Endothelial cell of umbilical vein (primary cell): ENCODE measurements at regions not wholly inside any gene's neighbourhood (a gene's known extent, or its start where the extent isn't known, plus 50 kb on each side); places are given as distances from the start of the nearest gene placed in this dataset.

Experiments used
- BruUV-seq: library from RNA; stranded (reverse); fragments of 400-500 nt; replicated peaks from 2 replicates; lab custom pipeline; 2021; lab: Mats Ljungman, UMichigan
- CTCF ChIA-PET: fragments of 300-600, 350-600 bp; sonication (Branson Sonifier 250); formaldehyde crosslinking; loops from one replicate; lab custom pipeline; 2021; ENCODE audit warnings: antibody characterized with exemption, inconsistent platforms; lab: Charles Lee
- POLR2A ChIA-PET: fragments of 300-600, 350-600 bp; sonication (Branson Sonifier 250); formaldehyde crosslinking; loops from one replicate; lab custom pipeline; 2021; ENCODE audit warnings: antibody characterized with exemption, inconsistent platforms; lab: Charles Lee
- DNase-seq: peaks from one replicate; pipeline ENCODE4 v3.0.0-alpha.2; 2011; ENCODE audit warnings: low read depth, low spot score
- FAIRE-seq: peaks from 2 replicates; lab custom pipeline; 2011; peaks lifted over from hg19 to GRCh38; lab: Jason Lieb, UNC
- H2AFZ ChIP-seq: 2 replicates; pipeline ENCODE4 v1.6.0; 2012; ENCODE audit warnings: low read depth, low read length, control low read depth, inconsistent platforms
- H3K27ac ChIP-seq: 2 replicates; pipeline ENCODE4 v1.5.1; 2011; ENCODE audit warnings: low read depth, mild to moderate bottlenecking, control low read depth, low read length, moderate library complexity; ENCODE audit not compliant: insufficient read depth
- H3K27me3 ChIP-seq, 2 experiments: 2 replicates each; pipeline versions ENCODE4 v1.6.0 to v1.6.1; 2011; ENCODE audit warnings: low read length in 2 of 2, mixed read lengths in 1 of 2; ENCODE audit not compliant: control insufficient read depth in 2 of 2, insufficient read depth in 2 of 2
- H3K36me3 ChIP-seq, 2 experiments: 2 replicates in 1 of 2; 3 replicates in 1 of 2; pipeline ENCODE4 v1.5.1; 2011; ENCODE audit warnings: low read length in 2 of 2, mild to moderate bottlenecking in 1 of 2, moderate library complexity in 1 of 2; ENCODE audit not compliant: control insufficient read depth in 2 of 2, insufficient read depth in 2 of 2; ENCODE audit errors: extremely low read depth in 1 of 2
- H3K4me1 ChIP-seq: 3 replicates; pipeline ENCODE4 v1.5.1; 2011; ENCODE audit warnings: mild to moderate bottlenecking, low read length; ENCODE audit not compliant: control insufficient read depth, insufficient read depth; ENCODE audit errors: extremely low read depth
- H3K4me2 ChIP-seq: 2 replicates; pipeline ENCODE4 v1.6.1; 2011; ENCODE audit warnings: low read length, control low read depth, mixed read lengths; ENCODE audit not compliant: insufficient read depth
- H3K4me3 ChIP-seq, 3 experiments: fragments of 200-600 bp in 1 of 3; sonication (generic), shearing (Covaris generic) in 1 of 3; replicated peaks in 1 of 3; 2 replicates each; pipeline ENCODE4 v1.5.1; 2011 to 2016; ENCODE audit warnings: control low read depth in 3 of 3, low read length in 3 of 3, mild to moderate bottlenecking in 2 of 3, inconsistent platforms in 1 of 3, low read depth in 1 of 3, moderate library complexity in 1 of 3; ENCODE audit not compliant: insufficient read depth in 1 of 3
- H3K79me2 ChIP-seq: 2 replicates; pipeline ENCODE4 v1.6.0; 2012; ENCODE audit warnings: low read length, inconsistent platforms; ENCODE audit not compliant: control insufficient read depth, insufficient read depth
- H3K9ac ChIP-seq: replicated peaks from 2 replicates; pipeline ENCODE3; 2011; ENCODE audit warnings: low read length, control low read depth; ENCODE audit not compliant: insufficient read depth; ENCODE audit errors: extremely low read depth
- H3K9me1 ChIP-seq: replicated peaks from 3 replicates; pipeline ENCODE4 v1.6.0; 2011; ENCODE audit warnings: mild to moderate bottlenecking, low read length; ENCODE audit not compliant: control insufficient read depth, insufficient read depth; ENCODE audit errors: extremely low read depth
- H3K9me3 ChIP-seq: replicated peaks from 2 replicates; pipeline ENCODE4 v1.5.1; 2012; ENCODE audit warnings: low read length, inconsistent platforms; ENCODE audit not compliant: control insufficient read depth, insufficient read depth
- H4K20me1 ChIP-seq: replicated peaks from 2 replicates; pipeline ENCODE3; 2011; ENCODE audit warnings: mild to moderate bottlenecking, low read length; ENCODE audit not compliant: control insufficient read depth, insufficient read depth; ENCODE audit errors: extremely low read depth
- CTCF ChIP-seq, 2 donors: IDR thresholded peaks; 1 replicate in 1 of 2; 2 replicates in 1 of 2; pipeline ENCODE4 v1.5.1; 2011; ENCODE audit warnings: low read length in 2 of 2, mild to moderate bottlenecking in 2 of 2, moderate library complexity in 2 of 2, control low read depth in 1 of 2, inconsistent platforms in 1 of 2, low read depth in 1 of 2; ENCODE audit not compliant: insufficient read depth in 1 of 2; ENCODE audit errors: extremely low read depth in 1 of 2
- EZH2 ChIP-seq: IDR thresholded peaks from 2 replicates; pipeline ENCODE4 v1.6.1; 2012; ENCODE audit warnings: borderline replicate concordance, low read depth, mild to moderate bottlenecking, moderate library complexity, low read length, inconsistent platforms; ENCODE audit not compliant: severe bottlenecking
- FOS ChIP-seq: IDR thresholded peaks from 2 replicates; pipeline ENCODE4 v1.6.1; 2011; ENCODE audit warnings: mild to moderate bottlenecking, low read length, moderate library complexity, borderline replicate concordance; ENCODE audit not compliant: insufficient read depth
- GATA2 ChIP-seq: IDR thresholded peaks from 2 replicates; pipeline ENCODE4 v1.7.0; 2011; ENCODE audit warnings: low read depth, mild to moderate bottlenecking, moderate library complexity, mixed read lengths, low read length; ENCODE audit not compliant: insufficient read length, insufficient read depth
- JUN ChIP-seq: IDR thresholded peaks from 2 replicates; pipeline ENCODE4 v1.6.1; 2011; ENCODE audit warnings: borderline replicate concordance, low read depth; ENCODE audit not compliant: insufficient read length, insufficient read depth
- MAX ChIP-seq: IDR thresholded peaks from 2 replicates; pipeline ENCODE4 v1.6.1; 2011; ENCODE audit not compliant: insufficient read depth, insufficient read length
- MYC ChIP-seq: IDR thresholded peaks from one replicate; pipeline ENCODE4 v1.6.1; 2011; ENCODE audit warnings: mild to moderate bottlenecking, low read depth, low read length
- POLR2A ChIP-seq: IDR thresholded peaks from 2 replicates; pipeline ENCODE4 v1.6.1; 2012; ENCODE audit warnings: low read depth, mild to moderate bottlenecking, control low read depth, low read length
- dilution Hi-C: fragments of 300-500 bp; cut with MboI; formaldehyde crosslinking; loops from one replicate; pipeline ENCODE4 v1.15.0; 2019; ENCODE audit warnings: low sequenced_read_pairs; ENCODE audit not compliant: extremely low pct_ligation_motif_present
- intact Hi-C: fragments of 100-400 bp; cut with micrococcal nuclease; formaldehyde crosslinking; loops from one replicate; pipeline ENCODE4 v1.10.0; 2022

GRCh38 chr9:86449246-86449645 is 95.0 kb upstream of the TUT7 start:
- no peaks in the 10 kb centered on the region for H3K9me1 ChIP-seq
- BruUV-seq = no TSS peak
- intact Hi-C loops = no loop called here
- no peak for FAIRE-seq
- no peak overlapping the region for H2AFZ ChIP-seq
- no peak overlapping the region for H3K4me2 ChIP-seq
- H4K20me1 ChIP-seq = no peaks in the 10 kb centered on the region
- dilution Hi-C loops = no loop called here
- DNase-seq = no peak
- no peak overlapping the region for H3K27ac ChIP-seq
- TF ChIP-seq JUN (no peak), MYC (no peak), EZH2 (no peak), CTCF (IDR thresholded peaks at IDR 0.05; ENCODE audit: extremely low read depth in 1 of 2, insufficient read depth in 1 of 2, low read depth in 1 of 2, low read length in 2 of 2) (no peak), MAX (no peak), GATA2 (no peak), POLR2A (no peak), FOS (no peak)
- H3K27me3 ChIP-seq = no peaks in the 10 kb centered on the region
- no peaks in the 10 kb centered on the region for H3K9me3 ChIP-seq
- POLR2A ChIA-PET = no interaction called here
- H3K9ac ChIP-seq = no peak overlapping the region
- H3K36me3 ChIP-seq = no peaks in the 10 kb centered on the region
- no peak overlapping the region for H3K4me3 ChIP-seq
- H3K79me2 ChIP-seq = no peaks in the 10 kb centered on the region
- H3K4me1 ChIP-seq = no peaks in the 10 kb centered on the region
- CTCF ChIA-PET = no interaction called here
